Limb (tissue), 2 donors: ENCODE measurements at regions not wholly inside any gene's neighbourhood (a gene's known extent, or its start where the extent isn't known, plus 50 kb on each side); places are given as distances from the start of the nearest gene placed in this dataset.
"Not testable (repeated sequence)": the region's sequence is repeated elsewhere in the genome, so short reads cannot be mapped to it uniquely, and the experiment has no call there.

Experiments
- DNase-seq, 2 donors: peaks; one replicate each; pipeline ENCODE4 v3.0.0-alpha.2; 2016; ENCODE audit errors: extremely low spot score in 2 of 2

DNA sequence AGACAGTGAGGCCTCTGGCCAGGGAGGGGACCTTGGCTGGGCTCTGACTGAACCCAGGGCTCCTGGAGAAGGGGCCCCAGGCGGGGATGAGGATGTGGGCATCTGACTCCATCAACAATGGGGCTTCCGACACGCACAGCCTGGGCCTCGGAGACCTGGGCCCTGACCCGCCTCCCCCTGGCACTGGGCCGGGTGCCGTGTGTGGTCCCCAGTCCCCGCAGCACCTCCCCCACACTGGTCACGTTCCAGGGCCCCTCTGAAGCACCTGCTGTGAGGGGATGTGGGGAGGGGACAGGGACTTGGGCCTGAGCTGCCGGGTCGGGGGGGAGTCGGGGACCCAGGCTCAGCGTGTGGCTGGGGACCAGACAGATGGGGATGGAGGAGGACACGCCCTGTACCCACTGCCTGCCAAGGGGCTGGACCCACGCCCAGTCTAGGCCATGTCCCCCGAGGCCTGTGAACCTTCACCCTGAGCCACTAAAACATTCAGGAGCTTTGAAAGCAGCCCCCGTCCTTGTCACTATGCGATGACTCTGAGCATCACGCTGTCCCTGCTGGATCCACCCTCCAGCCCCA, 165.8 kb downstream of the TMEM121 start:
- DNase-seq, result not testable (repeated sequence)

DNA sequence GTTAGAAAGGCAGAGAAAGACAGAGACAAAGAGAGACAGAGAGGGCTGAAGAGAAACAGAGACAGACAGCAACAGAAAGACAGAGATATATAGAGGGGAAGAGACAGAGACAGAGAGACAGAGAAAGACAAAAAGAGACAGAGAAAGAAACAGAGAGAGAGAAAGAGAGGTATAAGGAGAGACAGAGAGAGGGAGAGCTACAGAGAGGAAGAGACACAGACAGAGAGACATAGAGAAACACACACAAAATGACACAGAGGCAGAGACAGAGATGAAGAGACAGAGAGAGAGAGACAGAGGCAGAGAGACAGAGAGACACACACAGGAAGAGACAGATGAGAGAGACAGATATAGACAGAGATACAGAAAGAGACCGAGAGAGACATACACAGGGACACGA, 168.6 kb downstream of the TMEM121 start:
- no peak for DNase-seq

DNA sequence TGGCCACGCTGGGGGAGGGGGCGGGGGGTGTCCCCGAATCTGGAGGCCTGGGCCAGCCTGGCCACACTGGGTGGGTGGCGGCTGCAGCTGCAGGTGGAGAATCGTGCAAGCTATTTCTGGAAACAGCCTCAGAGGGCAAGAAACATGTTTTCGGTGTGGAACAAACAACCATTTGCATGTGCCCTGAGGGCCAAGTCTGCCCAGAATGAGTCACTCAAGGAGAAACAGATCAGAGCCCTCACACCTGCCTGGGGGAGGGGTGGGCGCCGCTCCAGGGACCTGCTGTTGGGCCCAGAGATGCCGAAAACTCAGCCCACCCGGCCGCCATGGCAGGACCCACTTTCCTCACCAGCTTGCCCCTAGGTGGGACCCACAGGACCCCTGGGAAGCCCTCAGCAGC, 170.0 kb downstream of the TMEM121 start:
- DNase-seq, result not testable (repeated sequence)

DNA sequence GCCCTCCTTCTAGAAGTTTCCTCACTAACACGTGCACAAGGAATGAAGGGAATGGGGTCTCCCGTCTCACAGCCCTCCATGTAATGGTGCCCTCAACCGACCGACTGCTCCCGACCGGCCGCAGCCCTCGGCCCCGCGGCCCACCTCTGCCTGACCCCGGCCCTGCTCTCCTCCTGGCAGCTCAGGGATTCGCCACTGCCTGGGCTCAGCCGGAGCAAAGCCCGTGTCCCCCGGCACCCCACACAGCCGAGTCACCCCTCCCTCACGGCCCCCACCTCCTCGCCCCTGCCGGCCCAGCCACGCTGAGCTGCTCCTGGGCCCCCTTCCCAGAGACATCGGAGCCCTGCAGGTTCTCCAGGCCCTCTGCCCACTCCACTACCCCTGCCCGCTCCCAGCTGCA, 171.0 kb downstream of the TMEM121 start:
- DNase-seq, result not testable (repeated sequence)

DNA sequence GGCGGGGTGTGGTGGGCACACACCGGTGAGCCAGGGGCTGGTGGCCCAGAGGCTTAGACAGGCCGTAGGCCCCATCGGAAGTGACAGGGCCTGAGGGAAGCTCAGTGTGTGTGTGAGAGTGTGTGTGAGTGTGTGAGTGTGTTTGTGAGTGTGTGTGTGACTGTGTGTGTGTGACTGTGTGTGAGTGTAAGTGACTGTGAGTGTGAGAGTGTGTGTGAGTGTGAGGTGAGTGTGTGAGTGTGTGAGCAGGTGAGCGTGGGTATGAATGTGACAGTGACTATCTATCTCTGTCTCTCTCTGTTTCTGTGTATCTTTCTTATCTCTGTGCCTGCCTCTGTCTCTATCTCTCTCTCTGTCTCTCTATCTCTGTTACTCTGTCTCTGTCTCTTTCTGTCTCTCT, 171.6 kb downstream of the TMEM121 start:
- DNase-seq, result not testable (repeated sequence)

DNA sequence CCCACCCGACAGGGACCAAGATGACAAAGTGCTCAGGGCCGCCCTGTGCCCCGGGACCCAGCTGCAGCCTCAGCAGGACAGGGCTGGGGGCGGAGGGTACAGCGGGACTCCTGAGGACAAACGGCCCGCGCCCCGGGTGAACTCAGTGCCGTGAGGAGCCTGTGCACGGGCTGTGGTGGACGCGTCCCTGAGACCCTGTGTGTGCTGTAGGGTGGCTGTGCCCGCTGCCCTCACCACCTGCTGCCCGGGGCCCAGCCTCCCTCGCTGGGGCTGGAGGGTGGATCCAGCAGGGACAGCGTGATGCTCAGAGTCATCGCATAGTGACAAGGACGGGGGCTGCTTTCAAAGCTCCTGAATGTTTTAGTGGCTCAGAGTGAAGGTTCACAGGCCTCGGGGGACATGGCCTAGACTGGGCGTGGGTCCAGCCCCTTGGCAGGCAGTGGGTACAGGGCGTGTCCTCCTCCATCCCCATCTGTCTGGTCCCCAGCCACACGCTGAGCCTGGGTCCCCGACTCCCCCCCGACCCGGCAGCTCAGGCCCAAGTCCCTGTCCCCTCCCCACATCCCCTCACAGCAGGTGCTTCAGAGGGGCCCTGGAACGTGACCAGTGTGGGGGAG, 172.7 kb downstream of the TMEM121 start:
- DNase-seq, result not testable (repeated sequence)

DNA sequence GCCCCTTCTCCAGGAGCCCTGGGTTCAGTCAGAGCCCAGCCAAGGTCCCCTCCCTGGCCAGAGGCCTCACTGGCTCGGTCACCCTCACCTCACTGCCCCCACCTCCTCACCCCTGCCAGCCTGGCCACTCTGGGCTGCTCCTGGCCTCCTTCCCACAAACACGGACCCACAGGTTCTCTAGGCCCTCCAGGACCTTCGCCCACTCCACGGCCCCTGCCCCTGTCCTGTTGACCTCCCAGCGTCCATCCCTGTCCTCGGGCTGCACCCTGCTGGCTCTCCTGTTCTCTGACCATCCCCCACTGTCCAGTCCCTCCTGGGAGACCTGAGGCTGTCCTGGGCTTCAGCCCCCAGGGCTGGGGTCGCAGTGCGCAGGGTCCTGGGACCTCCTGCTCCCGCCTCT, 173.3 kb downstream of the TMEM121 start:
- DNase-seq, result not testable (repeated sequence)

DNA sequence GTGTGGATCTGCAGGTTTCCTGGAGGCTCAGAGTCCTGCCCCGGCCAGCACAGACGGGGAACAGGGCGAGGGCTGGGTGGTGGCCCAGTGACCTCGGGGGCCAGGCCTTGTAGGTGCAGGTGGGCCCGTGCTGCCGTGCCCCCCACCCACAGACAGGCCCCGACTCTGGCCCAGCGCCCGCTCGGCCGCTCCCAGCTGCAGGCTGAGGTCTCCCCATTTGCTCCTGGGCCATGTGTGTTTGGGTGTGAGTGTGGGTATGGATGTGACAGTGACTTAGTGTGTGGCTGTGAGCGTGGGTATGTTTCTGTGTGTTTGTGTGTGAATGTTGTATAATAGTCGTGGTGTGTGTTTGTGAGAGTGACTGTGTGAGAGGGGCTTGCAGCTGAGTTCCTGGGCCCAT, 173.8 kb downstream of the TMEM121 start:
- DNase-seq, result not testable (repeated sequence)

DNA sequence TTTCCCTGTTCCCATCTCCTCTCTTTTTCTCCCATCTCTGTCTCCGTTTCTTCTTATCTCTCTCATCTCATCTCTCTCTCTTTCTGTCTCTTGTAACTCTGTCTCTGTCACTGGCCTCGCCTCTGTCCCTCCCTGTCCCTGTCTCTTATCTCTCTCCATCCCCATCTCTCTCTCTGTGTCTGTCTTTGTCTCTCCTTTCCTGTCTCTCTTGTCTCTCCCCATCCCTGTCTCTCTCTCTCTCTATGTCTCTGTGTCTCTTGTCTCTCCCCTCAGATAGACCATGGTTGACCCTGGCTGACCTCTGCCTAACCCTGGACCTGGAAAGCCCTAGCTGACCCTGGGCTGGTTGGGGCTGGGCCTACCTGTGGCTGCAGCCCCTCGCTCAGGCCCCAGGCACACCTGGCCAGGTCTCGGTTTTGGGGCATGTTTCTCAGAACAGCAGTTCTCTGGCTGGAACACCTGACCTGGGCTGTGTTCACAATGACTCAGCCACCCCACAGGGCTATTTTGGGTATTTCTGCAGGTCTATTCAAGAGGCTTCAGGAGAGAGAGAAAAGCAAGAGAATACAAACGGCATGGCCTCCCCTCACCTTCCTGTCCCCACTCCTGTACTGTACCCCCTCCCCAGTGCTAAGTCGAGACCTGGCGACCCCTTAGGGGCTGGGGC, 174.4 kb downstream of the TMEM121 start:
- no peak for DNase-seq

DNA sequence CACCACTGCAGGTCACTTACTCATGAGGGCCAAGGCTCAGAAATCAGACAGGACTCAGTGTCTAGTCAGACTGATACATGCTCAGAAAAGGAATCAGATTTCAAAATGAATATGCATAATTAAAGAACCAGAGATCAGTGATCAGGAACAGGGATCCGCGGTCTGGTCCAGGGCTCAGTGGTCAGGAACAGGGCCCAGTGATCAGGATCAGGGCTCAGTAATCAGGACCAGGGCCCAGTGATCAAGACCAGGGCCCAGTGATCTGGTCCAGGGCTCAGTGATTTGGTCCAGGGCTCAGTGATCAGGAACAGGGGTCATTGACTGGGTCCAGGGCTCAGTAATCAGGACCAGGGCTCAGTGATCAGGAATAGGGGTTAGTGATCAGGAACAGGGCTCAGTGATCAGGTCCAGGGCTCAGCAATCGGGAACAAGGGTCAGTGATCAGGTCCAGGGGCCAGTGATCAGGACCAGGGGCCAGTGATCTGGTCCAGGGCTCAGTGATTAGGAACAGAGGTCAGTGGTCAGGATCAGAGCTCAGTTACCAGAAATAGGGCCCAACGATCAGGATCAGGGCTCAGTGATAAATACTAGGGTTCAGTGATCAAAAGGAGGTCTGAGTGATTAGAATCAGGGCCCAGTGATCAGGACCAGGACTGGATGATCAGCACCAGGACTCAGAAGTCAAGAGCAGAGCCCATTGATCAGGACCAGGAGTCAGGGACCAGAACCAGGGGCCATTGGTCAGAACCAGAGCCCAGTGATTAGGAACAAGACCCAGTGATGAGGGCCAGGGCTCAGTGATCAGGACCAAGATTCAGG, 175.3 kb downstream of the TMEM121 start:
- no peak for DNase-seq

DNA sequence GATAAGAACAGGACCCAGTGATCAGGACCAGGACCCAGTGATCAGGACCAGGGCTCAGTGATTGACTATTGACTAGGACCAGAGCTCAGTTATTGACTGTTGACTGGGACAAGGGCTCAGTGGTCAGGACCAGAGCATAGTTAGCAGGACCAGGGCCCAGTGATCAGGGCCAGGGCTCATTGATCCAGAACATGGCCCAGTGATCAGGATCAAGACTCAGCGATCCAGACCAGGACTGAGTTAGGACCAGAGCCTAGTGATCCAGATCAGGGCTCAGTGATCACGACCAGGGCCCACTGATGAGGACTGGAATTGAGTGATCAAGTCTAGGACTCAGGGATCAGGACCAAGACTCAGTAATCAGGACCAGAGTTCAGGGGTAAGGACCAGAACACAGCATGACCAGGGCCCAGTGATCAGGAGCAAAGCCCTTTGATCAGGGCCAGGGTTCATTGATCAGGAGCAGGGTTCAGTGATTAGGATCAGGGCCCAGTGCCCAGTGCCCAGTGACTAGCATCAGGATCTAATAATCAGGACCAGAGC, 176.0 kb downstream of the TMEM121 start:
- DNase-seq, result no peak

DNA sequence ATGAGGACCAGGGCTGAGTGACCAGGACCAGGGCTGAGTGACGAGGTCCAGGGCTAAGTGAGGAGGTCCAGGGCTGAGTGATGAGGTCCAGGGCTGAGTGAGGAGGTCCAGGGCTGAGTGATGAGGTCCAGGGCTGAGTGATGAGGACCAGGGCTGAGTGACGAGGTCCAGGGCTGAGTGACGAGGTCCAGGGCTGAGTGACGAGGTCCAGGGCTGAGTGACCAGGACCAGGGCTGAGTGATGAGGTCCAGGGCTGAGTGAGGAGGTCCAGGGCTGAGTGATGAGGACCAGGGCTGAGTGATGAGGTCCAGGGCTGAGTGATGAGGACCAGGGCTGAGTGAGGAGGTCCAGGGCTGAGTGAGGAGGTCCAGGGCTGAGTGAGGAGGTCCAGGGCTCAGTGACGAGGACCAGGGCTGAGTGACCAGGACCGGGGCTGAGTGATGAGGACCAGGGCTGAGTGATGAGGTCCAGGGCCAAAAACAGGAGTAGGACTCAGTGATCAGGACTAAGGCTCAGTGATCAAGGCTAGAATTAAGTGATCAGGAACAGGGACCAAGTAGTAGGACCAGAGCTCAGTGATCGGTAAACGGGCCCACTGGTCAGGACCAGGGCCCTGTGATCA, 176.8 kb downstream of the TMEM121 start:
- not testable (repeated sequence) for DNase-seq

DNA sequence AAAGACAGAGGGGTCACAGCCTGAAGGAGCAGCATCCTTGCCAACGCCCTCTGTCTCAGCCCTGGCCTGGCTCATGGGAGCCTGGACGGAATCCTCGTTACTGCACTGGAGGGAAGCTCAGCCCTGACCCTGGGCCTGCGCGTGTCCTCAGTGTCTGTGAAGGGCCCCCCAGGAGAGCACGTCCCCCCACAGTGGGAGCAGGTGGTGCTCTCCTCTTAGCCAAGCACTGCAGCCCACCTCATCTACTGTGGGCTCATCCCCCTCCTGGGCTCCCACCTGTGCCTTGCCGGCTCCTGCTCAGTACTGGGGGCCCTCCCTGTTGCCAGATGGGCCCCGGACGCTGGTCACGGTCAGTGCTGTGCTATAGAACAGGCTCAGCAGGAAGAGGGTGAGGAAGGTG, 177.7 kb downstream of the TMEM121 start:
- not testable (repeated sequence) for DNase-seq

DNA sequence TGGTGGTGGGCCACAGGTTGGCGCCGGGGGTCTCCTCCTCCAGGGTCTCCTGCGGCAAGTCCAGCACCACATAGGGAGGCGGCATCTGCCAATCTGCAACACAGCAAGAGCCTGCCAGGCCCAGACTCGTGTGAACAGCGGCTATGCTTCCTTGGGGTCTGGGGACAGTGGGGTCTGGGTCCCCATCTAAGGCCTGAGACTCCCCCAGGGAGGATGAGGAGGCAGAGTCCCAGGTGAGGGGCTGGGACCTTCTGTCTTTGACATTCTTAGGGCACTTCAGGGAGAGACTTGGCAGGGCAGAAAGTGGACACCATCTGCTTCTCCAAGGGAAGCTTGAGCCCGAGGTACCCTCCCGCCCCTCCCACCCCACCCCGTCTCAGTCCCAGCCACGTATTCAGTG, 178.1 kb downstream of the TMEM121 start:
- not testable (repeated sequence) for DNase-seq

DNA sequence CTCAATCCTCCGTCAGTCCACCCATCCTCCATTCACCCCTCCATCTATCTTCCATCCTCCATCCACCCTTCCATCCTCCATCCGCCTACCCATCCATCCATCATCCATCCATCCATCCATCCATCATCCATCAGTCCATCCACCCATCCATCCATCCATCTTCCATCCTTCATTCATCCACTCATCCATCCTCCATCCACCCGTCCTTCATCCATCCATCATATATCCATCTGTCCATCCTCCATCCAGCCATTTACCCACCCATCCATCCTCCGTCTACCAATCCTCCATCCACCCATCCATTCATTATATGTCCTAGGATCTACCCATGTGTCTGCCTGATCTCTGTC, 179.1 kb downstream of the TMEM121 start:
- DNase-seq, result not testable (repeated sequence)

DNA sequence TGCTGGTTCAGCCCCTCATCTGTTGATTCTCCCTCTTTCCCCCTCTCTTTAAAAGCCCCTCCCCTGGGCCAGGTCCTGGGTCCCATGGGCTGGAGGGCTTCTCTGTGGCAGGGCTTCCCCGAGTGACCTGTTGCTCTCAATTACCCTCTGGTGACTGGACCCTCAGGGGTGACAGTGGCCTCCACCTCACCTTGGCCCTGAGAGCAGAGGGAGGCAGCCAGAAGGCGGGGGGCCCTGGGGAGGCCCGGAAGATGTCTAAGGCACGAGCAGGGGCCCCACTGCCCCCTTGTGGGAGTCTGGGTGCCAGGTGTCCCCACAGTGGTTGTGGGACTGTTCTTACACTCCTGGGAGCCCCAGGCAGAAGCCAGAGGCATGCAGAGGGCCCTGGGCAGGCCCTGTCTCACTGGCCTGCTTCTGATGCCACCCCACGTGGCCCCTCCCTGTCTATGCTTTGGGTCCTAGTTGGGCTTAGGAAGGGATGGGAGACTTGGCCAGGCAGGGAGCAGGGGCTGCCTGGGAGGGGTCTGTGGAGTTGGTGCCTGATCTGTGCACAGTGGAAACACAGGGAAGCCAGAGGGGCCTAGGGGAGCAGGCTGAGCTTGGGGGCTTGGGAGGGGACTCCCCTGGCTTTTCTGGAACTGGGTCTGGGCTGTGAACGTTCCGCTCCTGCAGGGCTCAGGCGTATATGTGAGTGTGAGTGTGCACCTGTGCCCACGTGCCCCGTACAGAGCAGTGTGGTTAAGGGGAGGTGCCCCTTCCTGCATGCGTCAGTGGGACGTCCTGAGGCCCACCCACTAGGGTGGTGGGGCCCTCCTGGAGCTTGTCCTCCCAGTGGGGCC, 179.7 kb downstream of the TMEM121 start:
- not testable (repeated sequence) for DNase-seq

DNA sequence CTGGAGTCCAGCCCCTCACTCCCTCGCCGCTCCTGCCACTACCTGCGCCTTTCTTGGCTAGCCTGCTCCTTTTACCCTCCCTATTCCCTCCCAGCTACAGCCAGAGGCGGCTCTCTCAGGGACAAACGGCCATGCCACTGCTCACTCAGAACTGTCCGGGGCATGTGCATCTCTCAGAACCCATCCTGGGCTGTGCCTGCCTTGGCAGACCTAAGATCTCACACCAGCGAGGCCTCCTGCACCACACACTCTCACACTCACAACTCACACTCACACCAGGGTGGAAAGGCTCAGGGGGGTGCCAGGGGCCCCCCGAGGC, 180.3 kb downstream of the TMEM121 start:
- not testable (repeated sequence) for DNase-seq

DNA sequence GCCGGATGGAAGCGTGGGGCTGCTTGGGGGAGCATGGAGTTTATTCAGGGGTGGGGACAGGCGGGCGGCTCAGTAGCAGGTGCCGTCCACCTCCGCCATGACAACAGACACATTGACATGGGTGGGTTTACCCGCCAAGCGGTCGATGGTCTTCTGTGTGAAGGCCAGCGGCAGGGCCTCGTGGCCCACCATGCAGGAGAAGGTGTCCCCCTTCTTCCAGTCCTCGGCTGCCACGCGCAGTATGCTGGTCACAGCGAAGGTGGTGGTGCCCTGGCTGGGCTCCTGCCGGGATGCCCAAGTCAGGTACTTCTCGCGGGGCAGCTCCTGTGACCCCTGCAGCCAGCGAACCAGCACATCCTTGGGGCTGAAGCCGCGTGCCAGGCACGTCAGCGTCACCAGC, 180.7 kb downstream of the TMEM121 start:
- not testable (repeated sequence) for DNase-seq

DNA sequence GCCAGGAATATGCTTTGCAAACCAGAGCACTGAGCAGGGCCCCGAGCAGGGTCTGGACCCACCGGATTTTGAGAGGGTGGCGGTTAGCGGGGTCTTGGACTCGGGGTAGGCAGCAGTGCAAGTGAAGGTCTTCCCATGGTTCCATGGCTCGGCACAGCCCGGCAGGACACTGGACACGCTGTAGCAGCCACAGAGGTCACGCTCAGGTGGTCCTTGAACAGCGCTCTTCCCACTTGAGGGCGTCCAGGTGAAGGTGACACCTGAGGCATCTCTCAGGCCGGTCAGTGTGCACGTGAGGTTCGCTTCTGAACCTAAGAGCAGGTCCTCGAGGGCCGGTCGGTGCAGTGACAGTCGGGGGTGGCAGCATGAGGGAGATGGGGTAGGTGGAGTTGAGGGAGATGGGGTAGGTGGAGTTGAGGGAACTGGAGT, 181.4 kb downstream of the TMEM121 start:
- not testable (repeated sequence) for DNase-seq

DNA sequence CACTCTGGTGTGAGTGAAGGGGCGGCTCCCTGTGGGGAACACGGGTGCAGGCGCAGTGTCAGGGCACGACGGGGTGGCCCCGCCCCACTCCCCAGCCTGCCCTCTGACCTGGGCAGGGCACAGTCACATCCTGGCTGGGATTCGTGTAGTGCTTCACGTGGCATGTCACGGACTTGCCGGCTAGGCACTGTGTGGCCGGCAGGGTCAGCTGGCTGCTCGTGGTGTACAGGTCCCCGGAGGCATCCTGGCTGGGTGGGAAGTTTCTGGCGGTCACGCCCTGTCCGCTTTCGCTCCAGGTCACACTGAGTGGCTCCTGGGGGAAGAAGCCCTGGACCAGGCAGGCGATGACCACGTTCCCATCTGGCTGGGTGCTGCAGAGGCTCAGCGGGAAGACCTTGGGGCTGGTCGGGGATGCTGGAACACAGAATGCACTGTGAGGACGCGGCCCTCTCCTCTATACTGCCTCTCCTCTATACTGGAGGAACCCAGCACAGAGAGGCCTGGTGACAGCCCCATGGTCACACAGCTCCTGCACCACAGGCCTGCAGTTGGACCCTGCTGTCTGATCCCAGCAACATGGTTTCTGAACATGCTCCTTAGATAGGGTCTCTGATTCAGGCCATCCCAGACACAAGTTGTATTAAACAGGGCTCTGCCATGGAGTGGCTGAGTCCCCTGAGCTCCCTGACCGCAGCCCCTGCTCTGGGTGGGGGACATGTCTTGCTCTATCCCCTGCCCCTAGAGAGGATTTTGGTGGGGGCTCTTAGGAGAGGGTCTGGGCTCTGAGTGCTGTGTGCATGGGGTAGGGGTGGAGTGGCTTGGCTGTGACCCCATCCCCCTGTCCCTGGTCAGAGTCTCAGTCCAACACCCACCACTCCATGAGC, 182.1 kb downstream of the TMEM121 start:
- DNase-seq, result not testable (repeated sequence)
